Choroid plexus epithelial cell (primary cell): ENCODE measurements at regions not wholly inside any gene's neighbourhood (a gene's known extent, or its start where the extent isn't known, plus 50 kb on each side); places are given as distances from the start of the nearest gene placed in this dataset.

Experiments used
- DNase-seq: peaks from one replicate; pipeline ENCODE4 v3.0.0-alpha.2; 2010; ENCODE audit warnings: low read depth
- H3K4me3 ChIP-seq: 2 replicates; pipeline ENCODE4 v1.5.1; 2011; ENCODE audit warnings: low read depth, mild to moderate bottlenecking, control low read depth, low read length, moderate library complexity
- TF ChIP-seq, protein P1 (sequence below): conservative IDR thresholded peaks from 2 replicates; pipeline ENCODE4 v1.5.1; 2011; ENCODE audit warnings: low read depth, mild to moderate bottlenecking, control low read depth, inconsistent platforms, low read length, moderate library complexity

- TF ChIP-seq, protein P1, sequence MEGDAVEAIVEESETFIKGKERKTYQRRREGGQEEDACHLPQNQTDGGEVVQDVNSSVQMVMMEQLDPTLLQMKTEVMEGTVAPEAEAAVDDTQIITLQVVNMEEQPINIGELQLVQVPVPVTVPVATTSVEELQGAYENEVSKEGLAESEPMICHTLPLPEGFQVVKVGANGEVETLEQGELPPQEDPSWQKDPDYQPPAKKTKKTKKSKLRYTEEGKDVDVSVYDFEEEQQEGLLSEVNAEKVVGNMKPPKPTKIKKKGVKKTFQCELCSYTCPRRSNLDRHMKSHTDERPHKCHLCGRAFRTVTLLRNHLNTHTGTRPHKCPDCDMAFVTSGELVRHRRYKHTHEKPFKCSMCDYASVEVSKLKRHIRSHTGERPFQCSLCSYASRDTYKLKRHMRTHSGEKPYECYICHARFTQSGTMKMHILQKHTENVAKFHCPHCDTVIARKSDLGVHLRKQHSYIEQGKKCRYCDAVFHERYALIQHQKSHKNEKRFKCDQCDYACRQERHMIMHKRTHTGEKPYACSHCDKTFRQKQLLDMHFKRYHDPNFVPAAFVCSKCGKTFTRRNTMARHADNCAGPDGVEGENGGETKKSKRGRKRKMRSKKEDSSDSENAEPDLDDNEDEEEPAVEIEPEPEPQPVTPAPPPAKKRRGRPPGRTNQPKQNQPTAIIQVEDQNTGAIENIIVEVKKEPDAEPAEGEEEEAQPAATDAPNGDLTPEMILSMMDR = no peak
- no peak for DNase-seq
- H3K4me3 ChIP-seq = no peak overlapping the region
Measured at GRCh38 chr14:28709571-28710305, 56.8 kb upstream of the FOXG1 start.
